HCT116 (cell line): ENCODE measurements at regions not wholly inside any gene's neighbourhood (a gene's known extent, or its start where the extent isn't known, plus 50 kb on each side); places are given as distances from the start of the nearest gene placed in this dataset.

Experiments used
- ATAC-seq: fragments of 200-7000 bp; cut with Tn5 transposase; 2 replicates; pipeline ENCODE4 v1.9.1; 2020; ENCODE audit warnings: mild to moderate bottlenecking, moderate library complexity
- BruUV-seq: library from RNA; stranded (reverse); fragments of 400-500 nt; replicated peaks from 2 replicates; lab custom pipeline; 2021; lab: Mats Ljungman, UMichigan
- CTCF ChIA-PET: fragments of 300-600 bp; sonication (Branson Sonifier 250); formaldehyde crosslinking; loops from one replicate; lab custom pipeline; 2021; ENCODE audit warnings: antibody characterized with exemption; lab: Charles Lee
- POLR2A ChIA-PET: fragments of 300-600, 350-600 bp; sonication (Branson Sonifier 250); formaldehyde crosslinking; loops from one replicate; lab custom pipeline; 2021; ENCODE audit warnings: antibody characterized with exemption; lab: Charles Lee
- RAD21 ChIA-PET, 2 experiments: fragments of 300-600 bp; sonication (Branson Sonifier 250); formaldehyde crosslinking; loops; one replicate each; lab custom pipeline; 2023; ENCODE audit warnings: low total read pairs in 2 of 2; ENCODE audit not compliant: uncharacterized antibody in 2 of 2, unreplicated experiment in 2 of 2, low non-redundant PET in 1 of 2; lab: Charles Lee
- DNase-seq: peaks from one replicate; pipeline ENCODE4 v3.0.0-alpha.2; 2010; ENCODE audit warnings: low read depth, low spot score
- H2AFZ ChIP-seq: fragments of 200-600 bp; shearing (Covaris generic), sonication (generic); 2 replicates; pipeline ENCODE4 v1.6.1; 2017; ENCODE audit warnings: low read depth, mixed run types, mixed read lengths, antibody characterized with exemption, low read length; ENCODE audit not compliant: poor library complexity, severe bottlenecking
- H3K27ac ChIP-seq: 2 replicates; pipeline ENCODE4 v1.5.1; 2012; ENCODE audit warnings: low read depth, low read length
- H3K27me3 ChIP-seq: fragments of 200-600 bp; sonication (generic); 2 replicates; pipeline ENCODE4 v1.6.1; 2016; ENCODE audit warnings: mixed run types, low read length, mixed read lengths; ENCODE audit not compliant: insufficient read depth
- H3K36me3 ChIP-seq, 2 experiments: fragments of 200-500 bp in 1 of 2; fragments of 200-600 bp in 1 of 2; sonication (Bioruptor generic) in 1 of 2; sonication (generic) in 1 of 2; 2 replicates each; pipeline versions ENCODE4 v1.5.1 to v1.6.1; 2014 to 2016; ENCODE audit warnings: low read length in 2 of 2, inconsistent platforms in 1 of 2, mixed read lengths in 1 of 2, mixed run types in 1 of 2; ENCODE audit not compliant: insufficient read depth in 2 of 2, control insufficient read depth in 1 of 2
- H3K4me1 ChIP-seq, 2 experiments: fragments of 200-600 bp in 1 of 2; sonication (generic) in 1 of 2; 2 replicates each; pipeline versions ENCODE4 v1.5.1 to v1.6.1; 2012 to 2017; ENCODE audit warnings: low read length in 2 of 2, inconsistent platforms in 1 of 2, mild to moderate bottlenecking in 1 of 2, mixed read lengths in 1 of 2, mixed run types in 1 of 2, moderate library complexity in 1 of 2; ENCODE audit not compliant: insufficient read depth in 2 of 2, control insufficient read depth in 1 of 2
- H3K4me2 ChIP-seq: fragments of 200-600 bp; sonication (generic); 2 replicates; pipeline ENCODE4 v1.6.1; 2017; ENCODE audit warnings: mixed run types, low read length, mixed read lengths
- H3K4me3 ChIP-seq, 2 experiments: fragments of 200-600 bp in 1 of 2; sonication (generic) in 1 of 2; replicated peaks in 1 of 2; 2 replicates each; pipeline ENCODE4 v1.5.1; 2011 to 2016; ENCODE audit warnings: low read length in 2 of 2, control low read depth in 1 of 2, low read depth in 1 of 2, mild to moderate bottlenecking in 1 of 2, mixed read lengths in 1 of 2, mixed run types in 1 of 2
- H3K79me2 ChIP-seq: fragments of 200-600 bp; sonication (generic); 2 replicates; pipeline ENCODE4 v1.6.1; 2017; ENCODE audit warnings: mild to moderate bottlenecking, mixed run types, low read length, moderate library complexity, mixed read lengths; ENCODE audit not compliant: insufficient read depth
- H3K9ac ChIP-seq: fragments of 200-600 bp; sonication (generic); 2 replicates; pipeline ENCODE4 v1.6.1; 2016; ENCODE audit warnings: low read length, mixed read lengths
- H3K9me2 ChIP-seq: fragments of 200-600 bp; sonication (generic), shearing (Covaris generic); 2 replicates; pipeline ENCODE4 v1.6.1; 2017; ENCODE audit warnings: mixed run types, mild to moderate bottlenecking, moderate library complexity; ENCODE audit not compliant: insufficient read depth
- H3K9me3 ChIP-seq, 2 experiments: fragments of 200-500 bp in 1 of 2; fragments of 200-600 bp in 1 of 2; sonication (Bioruptor generic) in 1 of 2; sonication (generic) in 1 of 2; 2 replicates each; pipeline ENCODE4 v1.6.1; 2014 to 2017; ENCODE audit warnings: low read length in 2 of 2, mixed read lengths in 2 of 2, inconsistent platforms in 1 of 2, low read depth in 1 of 2, mild to moderate bottlenecking in 1 of 2, mixed run types in 1 of 2, moderate library complexity in 1 of 2; ENCODE audit not compliant: control insufficient read depth in 1 of 2, insufficient read depth in 1 of 2
- H4K20me1 ChIP-seq: fragments of 200-600 bp; sonication (generic), shearing (Covaris generic); 2 replicates; pipeline ENCODE4 v1.6.1; 2017; ENCODE audit warnings: mixed run types, mild to moderate bottlenecking, moderate library complexity; ENCODE audit not compliant: insufficient read depth
- ATF3 ChIP-seq: IDR thresholded peaks from 2 replicates; pipeline ENCODE4 v1.6.1; 2012
- CBX3 ChIP-seq: IDR thresholded peaks from 2 replicates; pipeline ENCODE4 v1.6.1; 2012; ENCODE audit warnings: low read depth
- CEBPB ChIP-seq: IDR thresholded peaks from 2 replicates; pipeline ENCODE4 v1.6.1; 2012; ENCODE audit warnings: low read depth
- CTCF ChIP-seq, 3 experiments: fragments of 200-600 bp in 1 of 3; sonication (generic) in 1 of 3; IDR thresholded peaks in 2 of 3; conservative IDR thresholded peaks in 1 of 3; 2 replicates each; pipeline ENCODE4 v1.5.1; 2012 to 2017; ENCODE audit warnings: low read depth in 2 of 3, low read length in 2 of 3, antibody characterized with exemption in 1 of 3, borderline replicate concordance in 1 of 3, control low read depth in 1 of 3, mild to moderate bottlenecking in 1 of 3, mixed read lengths in 1 of 3, mixed run types in 1 of 3, moderate library complexity in 1 of 3; ENCODE audit not compliant: insufficient read depth in 1 of 3
- EGR1 ChIP-seq: IDR thresholded peaks from 2 replicates; pipeline ENCODE4 v1.6.1; 2012; ENCODE audit warnings: low read depth
- EZH2 ChIP-seq: fragments of 200-600 bp; sonication (generic); IDR thresholded peaks from 2 replicates; pipeline ENCODE4 v1.6.1; 2017; ENCODE audit warnings: antibody characterized with exemption, mixed run types
- FOSL1 ChIP-seq: IDR thresholded peaks from 2 replicates; pipeline ENCODE4 v1.6.1; 2012; ENCODE audit warnings: low read depth
- POLR2A ChIP-seq: IDR thresholded peaks from 2 replicates; pipeline ENCODE4 v1.7.0; 2011; ENCODE audit warnings: borderline replicate concordance; ENCODE audit not compliant: insufficient read depth, insufficient read length; ENCODE audit errors: extremely low read depth
- POLR2AphosphoS5 ChIP-seq: IDR thresholded peaks from 2 replicates; pipeline ENCODE4 v1.6.1; 2011; ENCODE audit warnings: mild to moderate bottlenecking, low read depth, low read length, moderate library complexity
- SP1 ChIP-seq: IDR thresholded peaks from 2 replicates; pipeline ENCODE4 v1.6.1; 2012; ENCODE audit warnings: low read depth
- YY1 ChIP-seq: IDR thresholded peaks from 2 replicates; pipeline ENCODE4 v1.6.1; 2011; ENCODE audit warnings: low read length, low read depth, moderate library complexity, mild to moderate bottlenecking; ENCODE audit not compliant: insufficient replicate concordance; ENCODE audit errors: extremely low read depth
- ZBTB33 ChIP-seq: IDR thresholded peaks from 2 replicates; pipeline ENCODE4 v1.6.1; 2011; ENCODE audit warnings: mild to moderate bottlenecking, low read length, moderate library complexity; ENCODE audit not compliant: insufficient replicate concordance; ENCODE audit errors: extremely low read depth
- ZNF274 ChIP-seq: fragments of 200-500 bp; sonication (Bioruptor generic); IDR thresholded peaks from 2 replicates; pipeline ENCODE4 v1.6.1; 2014; ENCODE audit warnings: mild to moderate bottlenecking, low read depth, low read length, inconsistent platforms
- intact Hi-C: fragments of 100-400 bp; cut with micrococcal nuclease; formaldehyde crosslinking; loops from 2 replicates; pipeline ENCODE4 v1.10.0; 2022
- TF ChIP-seq, protein P1 (sequence below): IDR thresholded peaks from 2 replicates; pipeline ENCODE4 v1.6.1; 2012

DNA sequence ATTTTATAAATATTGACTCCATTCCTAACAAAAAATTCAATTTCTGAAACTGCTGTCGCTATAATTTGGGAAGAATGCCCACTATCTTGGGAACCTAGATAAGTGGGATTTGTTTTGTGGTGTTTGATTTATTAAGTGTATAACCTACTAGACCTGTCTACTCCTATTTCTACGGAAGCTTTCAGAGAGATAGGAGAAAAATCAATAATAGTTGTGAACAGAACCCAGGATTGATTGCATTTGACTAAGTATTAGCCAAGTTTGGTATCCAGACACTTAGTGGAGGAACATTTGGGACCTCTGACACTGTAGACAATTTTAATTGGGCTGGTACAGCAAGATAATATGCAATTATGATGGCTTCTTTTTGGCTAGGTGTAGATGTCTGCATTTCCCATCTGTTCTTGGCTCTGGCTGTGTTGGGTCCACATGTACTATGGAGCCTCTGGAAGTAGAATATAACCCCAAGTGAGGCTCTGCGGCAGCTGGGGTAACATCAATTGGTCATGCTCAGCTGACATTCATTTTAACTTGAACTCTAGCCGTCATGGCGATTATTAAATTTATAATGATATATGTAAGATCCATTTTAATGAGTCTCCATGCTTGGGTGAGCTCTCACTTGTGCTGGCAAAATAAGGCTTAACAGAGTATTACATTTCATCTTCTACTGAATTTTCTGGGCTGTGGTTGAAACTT lies 111.5 kb upstream of the E2F8 start (continued):
- no peak for TF ChIP-seq ZBTB33
- TF ChIP-seq, all 23 proteins: peak for 0

DNA sequence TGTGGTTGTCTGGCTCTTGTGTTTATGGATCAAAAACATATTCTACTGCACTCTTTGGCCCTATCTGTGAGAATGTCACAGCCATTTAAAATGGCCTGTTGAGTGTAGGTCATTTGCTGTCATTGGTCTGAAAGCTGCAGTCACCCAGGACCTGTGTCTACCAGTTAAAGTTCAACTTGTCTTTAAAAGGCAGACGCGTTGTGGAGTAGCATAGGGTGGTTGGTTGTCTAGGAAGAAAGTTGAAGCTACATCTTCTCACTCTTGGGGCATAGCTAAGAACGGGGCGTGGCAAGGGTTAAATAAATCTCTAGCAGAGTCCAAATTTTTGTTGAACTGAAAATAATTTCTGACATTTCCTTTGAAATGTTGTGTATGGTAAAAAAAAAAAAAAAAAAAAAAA lies 110.7 kb upstream of the E2F8 start:
- DNase-seq (no peak), ATAC-seq (no peak)
- no peak for TF ChIP-seq FOSL1
- TF ChIP-seq ATF3, result no peak
- no peak for TF ChIP-seq ZBTB33
- no peak for TF ChIP-seq POLR2AphosphoS5
- no peak for TF ChIP-seq YY1
- TF ChIP-seq, protein P1, sequence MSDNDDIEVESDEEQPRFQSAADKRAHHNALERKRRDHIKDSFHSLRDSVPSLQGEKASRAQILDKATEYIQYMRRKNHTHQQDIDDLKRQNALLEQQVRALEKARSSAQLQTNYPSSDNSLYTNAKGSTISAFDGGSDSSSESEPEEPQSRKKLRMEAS, result no peak
- no peak for TF ChIP-seq ZNF274
- TF ChIP-seq CBX3, result no peak
- no peak for TF ChIP-seq EGR1
- TF ChIP-seq CTCF (IDR thresholded peaks at IDR 0.05 in 2 of 3, conservative IDR thresholded peaks at IDR 0.05 in 1 of 3; ENCODE audit: borderline replicate concordance in 1 of 3, insufficient read depth in 1 of 3, low read depth in 2 of 3, low read length in 2 of 3), result no peak
- no peak for TF ChIP-seq SP1
- no peak for TF ChIP-seq CEBPB
- no peak for TF ChIP-seq EZH2
- no peak for TF ChIP-seq POLR2A
- H3K36me3 ChIP-seq, result no peaks in the 10 kb centered on the region
- BruUV-seq, result no TSS peak
- H3K4me2 ChIP-seq, result no peak overlapping the region
- H3K9me2 ChIP-seq, result no peaks in the 10 kb centered on the region
- ChIA-PET RAD21 (no interaction called here), CTCF (no interaction called here), POLR2A (no interaction called here)
- H3K9me3 ChIP-seq, result no peaks in the 10 kb centered on the region
- no peaks in the 10 kb centered on the region for H3K79me2 ChIP-seq
- no peaks in the 10 kb centered on the region; the same call in 1 of the 2 replicates for H4K20me1 ChIP-seq
- H3K27me3 ChIP-seq, result peaks cover 91% of the 10 kb centered on the region
- H3K4me3 ChIP-seq, result no peak overlapping the region
- intact Hi-C loops, result no loop called here
- no peak overlapping the region for H2AFZ ChIP-seq
- H3K9ac ChIP-seq, result no peak overlapping the region
- no peak overlapping the region for H3K27ac ChIP-seq
- H3K4me1 ChIP-seq, result no peaks in the 10 kb centered on the region
